HG02970 (cell line): ENCODE measurements at regions not wholly inside any gene's neighbourhood (a gene's known extent, or its start where the extent isn't known, plus 50 kb on each side); places are given as distances from the start of the nearest gene placed in this dataset.

Experiments
- ATAC-seq: cut with Tn5 transposase; IDR thresholded peaks from one replicate; pipeline ENCODE4 v1.9.1; 2021; ENCODE audit warnings: mild to moderate bottlenecking, moderate library complexity, moderate number of reproducible peaks; ENCODE audit not compliant: unreplicated experiment, low FRiP score

DNA sequence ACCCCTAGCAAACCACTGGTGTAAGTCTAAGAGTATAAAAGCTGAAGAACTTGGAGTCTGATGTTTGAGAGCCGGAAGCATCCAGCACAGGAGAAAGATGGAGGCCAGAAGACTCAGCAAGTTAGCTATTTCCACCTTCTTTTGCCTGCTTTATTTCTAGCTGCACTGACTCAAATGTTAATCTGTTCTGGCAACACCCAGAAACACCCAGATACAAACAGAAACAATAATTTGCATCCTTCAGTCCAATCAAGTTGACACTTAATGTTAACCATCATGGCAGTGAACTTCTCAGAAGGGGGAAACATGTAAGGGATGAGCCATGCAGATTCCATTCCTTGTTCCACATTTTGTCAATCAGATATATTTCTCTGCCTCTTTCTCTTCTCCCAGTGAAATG is 101.8 kb upstream of the FERD3L start:
- ATAC-seq: no peak

DNA sequence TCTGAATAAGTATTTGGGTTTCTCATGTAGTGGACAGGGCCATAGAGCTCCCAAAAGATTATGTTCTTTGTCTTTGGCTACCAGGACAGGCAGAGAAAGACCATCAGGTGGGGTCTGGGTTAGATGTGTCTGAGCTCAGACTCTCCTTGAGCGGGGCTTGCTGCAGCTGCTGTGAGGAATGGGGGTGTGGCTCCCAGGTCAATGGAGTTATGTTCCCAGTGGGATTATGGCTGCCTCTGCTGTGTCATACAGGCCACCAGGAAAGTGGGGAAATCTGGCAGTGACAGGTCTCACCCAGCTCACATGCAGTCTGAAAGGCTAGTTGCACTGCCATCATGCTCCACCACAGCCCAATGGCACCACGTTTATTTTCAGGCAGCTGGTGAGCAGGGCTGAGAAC is 97.0 kb upstream of the FERD3L start:
- no peak for ATAC-seq

DNA sequence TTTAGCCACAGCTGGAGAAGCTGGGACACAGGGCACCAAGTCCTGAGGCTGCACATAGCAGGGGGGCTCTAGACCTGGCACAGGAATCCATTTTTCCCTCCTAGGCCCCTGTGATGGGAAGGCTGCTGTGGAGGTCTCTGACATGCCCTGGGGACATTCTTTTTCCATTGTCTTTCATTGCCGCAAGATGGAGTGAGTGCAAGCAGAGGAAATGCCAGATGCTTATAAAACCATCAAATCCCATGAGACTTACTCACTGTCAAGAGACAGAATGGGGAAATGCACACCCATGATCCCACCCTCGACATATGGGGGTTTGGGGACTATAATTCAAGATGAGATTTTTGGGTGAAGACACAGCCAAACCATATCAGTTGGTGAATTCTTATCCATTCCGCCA is 94.7 kb upstream of the FERD3L start:
- no peak for ATAC-seq

DNA sequence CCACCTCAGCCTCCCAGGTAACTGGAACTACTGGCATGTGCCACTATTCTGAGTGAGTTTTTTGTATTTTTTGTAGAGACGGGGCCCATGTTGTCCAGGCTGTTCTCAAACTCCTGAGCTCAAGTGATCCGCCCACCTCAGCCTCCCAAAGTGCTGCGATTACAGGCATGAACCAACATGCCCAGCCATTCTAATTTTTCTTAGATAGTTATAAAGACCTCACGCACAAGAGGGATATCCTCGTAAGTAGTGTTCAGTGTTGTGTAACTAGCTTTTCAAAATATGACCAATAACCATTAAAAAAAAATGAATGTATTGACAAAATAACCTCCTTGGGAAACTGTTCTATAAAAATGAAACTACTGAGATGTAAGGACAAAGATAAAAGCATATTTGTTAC is 90.5 kb upstream of the FERD3L start:
- no peak for ATAC-seq

DNA sequence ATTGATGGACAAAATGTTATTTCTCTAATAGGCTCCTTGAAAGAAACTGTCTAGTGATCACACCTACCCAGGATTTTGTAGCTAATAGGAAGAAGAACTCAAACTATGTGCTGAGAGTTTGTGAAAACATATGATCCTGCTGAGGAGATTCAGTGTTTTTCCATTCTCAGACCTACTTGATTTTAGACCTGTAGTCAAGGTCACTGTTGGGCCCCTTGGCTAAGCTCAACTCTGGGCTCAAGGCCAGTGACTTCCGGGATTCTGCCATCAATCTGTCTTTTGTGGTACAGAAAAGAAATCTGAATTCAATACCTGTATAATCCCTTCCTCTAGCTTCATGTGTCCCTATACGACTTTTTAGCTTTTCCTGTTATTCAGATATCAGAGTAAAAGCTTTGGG is 79.7 kb upstream of the FERD3L start:
- no peak for ATAC-seq

DNA sequence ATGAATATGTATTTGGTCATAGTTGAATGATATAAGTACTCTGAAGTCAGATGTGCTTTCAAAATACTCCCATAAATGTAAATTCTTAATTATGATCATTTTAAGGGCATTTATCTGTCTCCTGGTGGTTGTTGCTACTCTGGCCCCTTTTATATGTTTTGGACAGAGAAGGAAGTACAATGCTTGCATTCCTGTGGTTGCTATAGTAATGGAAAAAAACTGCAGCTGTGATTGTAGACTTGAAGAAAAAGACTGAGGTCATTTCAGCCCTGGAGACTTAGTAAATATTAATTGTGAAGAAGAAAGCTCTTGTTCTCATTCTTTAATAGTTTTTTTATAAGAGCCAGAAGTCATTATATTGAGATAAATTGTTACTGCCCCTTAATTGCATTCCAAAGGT is 70.2 kb upstream of the FERD3L start:
- no peak for ATAC-seq

DNA sequence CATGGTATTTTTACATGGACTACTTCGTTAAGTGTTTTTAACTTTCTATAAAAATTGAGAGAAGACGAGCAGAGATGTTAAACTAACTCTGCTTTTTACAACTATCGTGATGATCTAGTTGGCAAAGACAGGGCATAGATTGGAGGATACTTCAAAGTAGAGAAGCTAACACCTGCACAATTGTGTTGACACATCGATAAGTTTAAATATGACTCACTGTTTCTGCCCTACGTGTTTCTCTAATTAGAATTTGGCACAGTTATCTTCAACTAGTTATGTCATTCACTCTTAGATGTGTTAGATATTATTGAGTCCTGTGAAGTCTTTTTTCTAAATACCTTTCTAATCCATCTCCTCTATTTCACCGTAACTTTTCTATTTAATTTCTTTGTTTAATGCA is 68.5 kb upstream of the FERD3L start:
- ATAC-seq: no peak

DNA sequence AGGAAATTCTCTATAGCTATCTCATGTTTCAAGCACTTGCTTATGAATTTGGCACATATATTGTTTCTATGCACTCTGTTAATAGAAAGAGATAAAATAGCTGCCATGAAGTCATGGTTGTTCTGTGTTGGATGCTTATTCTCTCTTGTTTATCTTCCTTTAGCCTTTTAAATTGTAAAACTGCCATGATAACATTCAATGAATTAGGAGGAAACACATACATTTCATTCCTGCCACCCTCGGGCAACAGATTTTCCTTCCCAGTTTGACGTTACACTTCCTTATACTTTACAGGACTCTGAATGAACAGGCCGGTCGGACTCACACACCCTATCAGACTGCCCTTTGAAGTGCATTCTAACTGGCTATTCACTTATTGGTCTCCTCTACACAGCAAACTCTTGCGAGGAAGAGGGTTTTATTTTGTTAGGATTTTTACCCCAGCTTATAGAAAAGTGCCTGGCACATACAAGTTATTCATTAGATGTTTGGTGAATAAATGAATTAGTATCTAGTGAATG is 65.7 kb upstream of the FERD3L start:
- no peak for ATAC-seq

DNA sequence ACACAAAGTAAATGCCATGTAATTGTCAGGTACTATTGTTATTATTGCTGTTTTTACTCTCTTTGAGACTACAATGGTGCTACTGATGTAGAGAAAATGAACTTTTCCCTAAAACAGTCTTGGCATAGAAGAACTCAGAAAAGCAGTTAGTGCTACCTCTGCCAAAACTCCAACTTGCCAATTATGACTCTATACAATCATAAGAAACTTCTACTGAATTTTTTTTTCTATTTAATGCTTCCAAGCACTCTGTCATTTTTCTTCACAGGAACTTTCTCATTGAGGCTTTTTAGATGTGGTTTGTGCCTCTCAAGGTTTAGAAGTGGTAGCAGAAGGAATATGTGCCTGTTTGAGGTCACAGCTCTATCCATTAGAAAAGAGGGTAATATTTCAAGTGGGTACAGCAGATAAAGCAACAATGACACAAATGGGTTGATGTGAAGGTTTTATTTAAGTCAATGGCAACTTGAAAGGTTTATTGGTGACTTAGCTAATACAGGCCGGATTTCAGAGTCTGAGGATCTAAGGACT is 64.0 kb upstream of the FERD3L start:
- ATAC-seq: no peak

DNA sequence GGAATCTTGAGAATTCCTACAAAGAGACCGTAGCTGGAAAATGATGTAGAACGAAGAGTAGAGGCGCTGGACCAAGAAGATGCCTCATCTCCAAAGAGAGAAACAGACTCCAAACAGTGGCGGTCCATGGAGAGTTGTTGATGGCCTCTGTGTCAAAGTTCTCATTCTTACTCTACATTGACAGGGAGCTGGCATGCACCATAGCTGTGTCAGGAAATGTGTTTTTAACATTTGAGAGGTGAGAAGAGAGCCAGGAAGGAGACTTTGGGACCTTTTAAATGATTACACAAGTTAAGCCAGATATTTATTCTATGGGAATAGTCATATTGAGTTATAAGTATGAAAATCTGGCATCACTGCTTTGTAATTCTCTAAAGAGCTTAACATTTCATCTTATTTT is 61.5 kb upstream of the FERD3L start:
- no peak for ATAC-seq

DNA sequence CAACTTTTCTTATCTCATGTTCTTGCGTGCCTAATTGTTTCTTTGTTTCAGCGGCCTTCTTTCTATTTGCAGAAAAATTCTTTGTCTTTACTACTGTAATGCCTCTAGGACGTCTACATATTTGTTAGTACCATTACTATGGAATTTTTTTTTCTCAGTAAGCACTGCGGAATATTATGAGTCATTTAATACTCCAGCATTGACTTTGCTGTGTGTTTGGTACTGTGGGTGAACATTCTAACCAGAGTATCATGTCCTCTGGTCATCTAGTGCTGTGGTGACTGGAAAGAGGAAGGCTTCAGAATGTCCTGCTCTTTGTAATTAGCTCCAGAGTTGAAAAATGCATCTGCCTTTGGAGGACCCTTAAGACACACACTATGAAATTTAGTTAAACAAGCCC is 58.5 kb upstream of the FERD3L start:
- ATAC-seq: no peak

DNA sequence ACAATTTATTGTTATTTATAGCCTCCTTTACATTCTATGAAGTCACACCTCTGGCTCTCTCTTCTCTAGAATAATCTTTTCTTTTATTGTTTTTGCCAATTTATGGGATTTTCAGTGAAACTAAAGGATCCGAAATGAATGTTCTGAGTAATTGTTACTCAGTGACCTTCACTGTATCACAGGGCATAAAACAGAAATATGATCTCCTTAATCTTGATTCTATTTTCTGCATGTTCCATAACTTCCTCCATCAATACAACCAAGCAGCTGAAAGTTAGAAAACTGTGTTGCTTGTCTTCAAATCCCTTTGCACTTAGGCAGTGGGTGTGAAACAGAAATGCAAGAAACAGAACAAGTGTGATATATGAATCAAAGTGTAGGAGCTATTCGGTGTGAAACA is 57.4 kb upstream of the FERD3L start:
- no peak for ATAC-seq
